Effector memory CD8-positive, alpha-beta T cell (primary cell): ENCODE measurements at regions not wholly inside any gene's neighbourhood (a gene's known extent, or its start where the extent isn't known, plus 50 kb on each side); places are given as distances from the start of the nearest gene placed in this dataset.

Experiments
- ATAC-seq: fragments of 150-1000 bp; cut with Tn5 transposase; replicated peaks from 2 replicates; pipeline ENCODE4 v1.10.0; 2021; ENCODE audit warnings: mild to moderate bottlenecking, moderate library complexity
- DNase-seq, 3 experiments: peaks; one replicate each; pipeline ENCODE4 v3.0.0; 2021
- H3K27ac Mint-ChIP-seq, 2 donors: one replicate each; pipeline ENCODE4 v1.8.0; 2022; ENCODE audit warnings: mild to moderate bottlenecking in 2 of 2, mixed read lengths in 2 of 2, moderate library complexity in 2 of 2
- H3K27me3 Mint-ChIP-seq, 2 donors: one replicate each; pipeline ENCODE4 v1.8.0; 2022; ENCODE audit warnings: mixed read lengths in 2 of 2
- H3K36me3 Mint-ChIP-seq: one replicate; pipeline ENCODE4 v1.8.0; 2022; ENCODE audit warnings: mild to moderate bottlenecking, moderate library complexity, mixed read lengths; ENCODE audit not compliant: insufficient read depth
- H3K4me1 Mint-ChIP-seq, 2 donors: one replicate each; pipeline ENCODE4 v1.8.0; 2022; ENCODE audit warnings: low read depth in 2 of 2, mixed read lengths in 2 of 2
- H3K4me3 Mint-ChIP-seq, 2 donors: one replicate each; pipeline ENCODE4 v1.8.0; 2022; ENCODE audit warnings: mild to moderate bottlenecking in 2 of 2, mixed read lengths in 2 of 2, moderate library complexity in 2 of 2
- H3K9me3 Mint-ChIP-seq, 2 donors: one replicate each; pipeline ENCODE4 v1.8.0; 2022; ENCODE audit warnings: mixed read lengths in 2 of 2

DNA sequence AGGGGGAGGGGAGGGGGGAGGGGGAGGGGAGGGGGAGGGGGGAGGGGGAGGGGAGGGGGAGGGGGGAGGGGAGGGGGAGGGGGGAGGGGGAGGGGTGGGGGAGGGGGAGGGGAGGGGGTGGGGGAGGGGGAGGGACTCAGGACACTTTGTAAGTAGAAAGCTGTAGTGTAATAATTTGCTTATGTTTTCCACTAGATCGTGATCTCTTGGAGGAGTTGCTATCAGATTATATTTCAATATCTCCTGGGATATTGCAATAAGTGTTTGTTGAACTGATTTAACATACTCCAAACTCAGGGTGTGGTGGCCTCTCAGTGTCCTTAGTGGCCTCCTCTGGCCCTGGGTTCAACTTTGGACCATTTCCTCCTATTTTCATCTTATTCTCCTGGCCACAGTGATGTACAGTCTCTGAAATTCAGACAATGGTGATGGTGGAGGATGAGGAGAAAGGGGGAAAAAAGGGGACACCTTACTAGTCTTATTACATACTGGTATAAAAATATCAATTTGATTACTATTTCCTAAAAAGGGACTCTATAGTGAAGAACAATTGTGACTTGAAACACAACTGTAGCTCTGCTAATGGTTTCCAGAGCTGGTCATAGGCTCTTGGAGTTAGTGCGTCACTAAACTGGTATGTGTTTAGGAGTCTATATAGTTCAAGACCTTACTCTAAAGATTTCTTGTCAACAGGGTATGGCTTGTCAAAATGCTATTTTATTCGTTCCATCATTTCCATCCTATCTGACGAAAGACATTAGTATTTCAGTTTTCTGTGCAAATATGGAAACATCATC is 89.6 kb downstream of the DDX1 start:
- H3K4me1 Mint-ChIP-seq = no peaks in the 10 kb centered on the region
- ATAC-seq (no peak), DNase-seq (no peak)
- H3K4me3 Mint-ChIP-seq = no peak overlapping the region
- no peak overlapping the region for H3K27ac Mint-ChIP-seq
- no peaks in the 10 kb centered on the region for H3K36me3 Mint-ChIP-seq
- H3K27me3 Mint-ChIP-seq = peaks cover 0 to 5% of the 10 kb centered on the region in 2 donors
- peaks cover 0 to 7% of the 10 kb centered on the region in 2 donors for H3K9me3 Mint-ChIP-seq

- no peak for ATAC-seq
- Mint-ChIP-seq H3K4me1 (no peaks in the 10 kb centered on the region), H3K4me3 (no peak overlapping the region), H3K27ac (no peak overlapping the region), H3K27me3 (peaks cover 0 to 5% of the 10 kb centered on the region in 2 donors), H3K36me3 (no peaks in the 10 kb centered on the region), H3K9me3 (peaks cover 0 to 7% of the 10 kb centered on the region in 2 donors)
- DNase-seq = no peak
These were observed 90.7 kb downstream of the DDX1 start for GRCh38 chr2:15682354-15682753.

- H3K27me3 Mint-ChIP-seq = peaks cover 10 to 22% of the 10 kb centered on the region in 2 donors
- H3K9me3 Mint-ChIP-seq = peaks cover 0 to 4% of the 10 kb centered on the region in 2 donors
- no peak overlapping the region for H3K27ac Mint-ChIP-seq
- no peaks in the 10 kb centered on the region for H3K36me3 Mint-ChIP-seq
- H3K4me3 Mint-ChIP-seq = no peak overlapping the region
- ATAC-seq (no peak), DNase-seq (no peak)
- H3K4me1 Mint-ChIP-seq = no peaks in the 10 kb centered on the region
These were observed 92.7 kb downstream of the DDX1 start for GRCh38 chr2:15684161-15685039.

DNA sequence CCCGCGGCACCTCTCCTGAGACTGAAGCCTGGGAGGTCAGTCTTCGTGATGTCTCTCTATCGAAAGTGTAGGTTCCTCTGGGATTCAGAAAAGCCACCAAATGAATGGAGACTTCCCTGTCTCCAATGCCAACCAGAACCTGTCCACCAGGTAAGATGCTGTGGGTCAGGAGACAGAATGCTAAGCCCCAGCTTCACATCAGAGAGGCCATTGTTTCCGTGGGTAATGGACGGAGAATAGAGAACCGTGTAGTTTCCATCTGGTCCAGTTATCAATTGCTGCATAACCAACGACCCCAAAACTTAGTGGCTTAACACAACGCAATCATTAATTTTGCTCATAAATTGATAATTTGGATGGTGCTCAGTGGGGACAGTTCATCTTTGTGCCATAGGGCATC is 93.5 kb downstream of the DDX1 start:
- DNase-seq (no peak), ATAC-seq (no peak)
- Mint-ChIP-seq H3K4me3 (no peak overlapping the region), H3K27ac (no peak overlapping the region), H3K9me3 (no peaks in the 10 kb centered on the region), H3K4me1 (no peaks in the 10 kb centered on the region), H3K36me3 (no peaks in the 10 kb centered on the region), H3K27me3 (peaks cover 16 to 28% of the 10 kb centered on the region in 2 donors)

- ATAC-seq = no peak
- H3K27me3 Mint-ChIP-seq = peaks cover 21 to 31% of the 10 kb centered on the region in 2 donors
- H3K27ac Mint-ChIP-seq = no peak overlapping the region
- no peak overlapping the region for H3K4me3 Mint-ChIP-seq
- H3K4me1 Mint-ChIP-seq = no peaks in the 10 kb centered on the region
- no peaks in the 10 kb centered on the region for H3K9me3 Mint-ChIP-seq
- DNase-seq = no peak
- no peaks in the 10 kb centered on the region for H3K36me3 Mint-ChIP-seq
These were observed 95.0 kb downstream of the DDX1 start for GRCh38 chr2:15686643-15687042.

- no peak for ATAC-seq
- Mint-ChIP-seq H3K4me1 (no peaks in the 10 kb centered on the region), H3K27ac (no peak overlapping the region), H3K27me3 (peaks cover 26 to 33% of the 10 kb centered on the region in 2 donors), H3K36me3 (no peaks in the 10 kb centered on the region), H3K9me3 (no peaks in the 10 kb centered on the region), H3K4me3 (no peak overlapping the region)
- DNase-seq = no peak
These were observed 95.6 kb downstream of the DDX1 start for GRCh38 chr2:15687243-15687642.

GRCh38 chr2:15687720-15688119 is 96.1 kb downstream of the DDX1 start:
- Mint-ChIP-seq H3K4me3 (no peak overlapping the region), H3K36me3 (no peaks in the 10 kb centered on the region), H3K27ac (no peak overlapping the region), H3K9me3 (no peaks in the 10 kb centered on the region), H3K27me3 (peaks cover 26 to 33% of the 10 kb centered on the region in 2 donors), H3K4me1 (no peaks in the 10 kb centered on the region)
- ATAC-seq (no peak), DNase-seq (no peak)

GRCh38 chr2:15688924-15689568 is 97.4 kb downstream of the DDX1 start:
- no peak for DNase-seq
- ATAC-seq = no peak
- Mint-ChIP-seq H3K4me3 (no peak overlapping the region), H3K27ac (no peak overlapping the region), H3K4me1 (no peaks in the 10 kb centered on the region), H3K27me3 (peaks cover 26 to 33% of the 10 kb centered on the region in 2 donors), H3K36me3 (no peaks in the 10 kb centered on the region), H3K9me3 (no peaks in the 10 kb centered on the region)

DNA sequence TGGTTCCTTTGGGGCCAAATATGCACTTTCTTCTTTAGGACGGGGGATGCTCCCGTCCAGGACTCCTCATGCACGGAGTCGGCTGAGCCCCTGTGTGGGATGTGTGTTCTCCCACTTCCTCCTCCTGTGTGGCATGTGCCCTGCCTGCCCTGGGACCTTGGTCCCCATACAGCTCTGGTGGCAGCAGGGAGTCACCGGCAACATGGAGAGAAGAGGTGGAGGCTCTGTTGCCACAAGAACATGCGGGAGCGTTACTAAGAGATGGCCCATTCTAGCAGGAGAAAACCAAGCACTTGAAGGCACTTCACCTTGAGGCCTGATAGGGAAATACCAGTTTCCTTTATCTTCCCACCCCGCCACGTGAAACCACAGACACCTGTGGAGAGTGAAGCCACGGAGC is 98.0 kb downstream of the DDX1 start:
- no peaks in the 10 kb centered on the region for H3K4me1 Mint-ChIP-seq
- H3K36me3 Mint-ChIP-seq = no peaks in the 10 kb centered on the region
- no peak overlapping the region for H3K4me3 Mint-ChIP-seq
- H3K27me3 Mint-ChIP-seq = peaks cover 26 to 32% of the 10 kb centered on the region in 2 donors
- H3K9me3 Mint-ChIP-seq = no peaks in the 10 kb centered on the region
- ATAC-seq = no peak
- H3K27ac Mint-ChIP-seq = no peak overlapping the region
- no peak for DNase-seq

GRCh38 chr2:15691586-15692310 is 100.1 kb downstream of the DDX1 start:
- Mint-ChIP-seq H3K9me3 (no peaks in the 10 kb centered on the region), H3K27ac (no peak overlapping the region), H3K4me3 (no peak overlapping the region), H3K4me1 (no peaks in the 10 kb centered on the region), H3K27me3 (peaks cover 26 to 29% of the 10 kb centered on the region in 2 donors), H3K36me3 (no peaks in the 10 kb centered on the region)
- no peak for DNase-seq
- ATAC-seq = no peak

DNA sequence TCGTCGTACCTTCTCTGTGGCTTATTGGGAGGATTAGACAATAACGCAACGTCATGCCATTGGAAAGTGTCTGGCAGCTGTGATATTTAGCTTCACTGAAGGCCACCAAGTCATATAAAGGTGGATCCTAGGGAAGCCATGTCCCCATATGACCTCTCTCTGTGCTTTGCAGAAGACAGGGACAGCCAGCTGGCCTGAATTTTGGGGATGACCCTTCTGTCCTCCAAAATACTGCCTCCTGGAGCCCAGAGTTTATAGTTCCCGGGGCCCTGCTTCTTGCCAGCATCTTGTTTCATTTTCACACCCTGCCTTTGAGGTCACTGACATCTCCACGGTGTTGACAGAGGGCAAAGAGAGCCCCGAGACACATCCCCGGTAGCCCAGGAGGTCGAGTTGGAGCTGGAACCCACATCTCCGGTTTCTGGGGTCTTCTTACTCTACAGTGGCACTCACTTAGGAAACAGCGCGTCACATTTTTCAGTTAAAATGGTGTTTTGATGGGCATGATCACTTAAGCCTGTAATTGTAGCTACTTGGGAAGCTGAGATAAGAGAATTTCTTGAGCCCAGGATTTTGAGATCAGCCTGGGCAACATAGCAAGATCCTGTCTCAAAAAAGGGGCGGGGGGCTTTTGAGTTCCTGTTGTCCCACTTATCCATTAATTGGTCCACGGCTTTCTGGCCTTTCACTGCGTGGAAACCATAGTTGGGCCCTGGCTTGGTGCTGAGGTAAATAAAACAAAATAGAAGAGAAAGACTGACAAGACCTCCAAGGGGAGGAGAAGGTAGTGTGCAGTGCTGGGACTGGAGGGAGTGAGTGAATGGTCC is 101.1 kb downstream of the DDX1 start:
- no peak for DNase-seq
- H3K9me3 Mint-ChIP-seq = no peaks in the 10 kb centered on the region
- H3K4me3 Mint-ChIP-seq = no peak overlapping the region
- H3K27ac Mint-ChIP-seq = no peak overlapping the region
- ATAC-seq = no peak
- H3K27me3 Mint-ChIP-seq = peaks cover 24 to 26% of the 10 kb centered on the region in 2 donors
- H3K4me1 Mint-ChIP-seq = no peaks in the 10 kb centered on the region
- H3K36me3 Mint-ChIP-seq = no peaks in the 10 kb centered on the region

GRCh38 chr2:15693382-15693781 is 101.7 kb downstream of the DDX1 start:
- Mint-ChIP-seq H3K4me1 (no peaks in the 10 kb centered on the region), H3K9me3 (no peaks in the 10 kb centered on the region), H3K27ac (no peak overlapping the region), H3K36me3 (no peaks in the 10 kb centered on the region), H3K4me3 (no peak overlapping the region), H3K27me3 (peaks cover 20 to 26% of the 10 kb centered on the region in 2 donors)
- no peak for ATAC-seq
- no peak for DNase-seq
